ENCODE measurements at regions not wholly inside any gene's neighbourhood (a gene's known extent, or its start where the extent isn't known, plus 50 kb on each side); places are given as distances from the start of the nearest gene placed in this dataset.

DNA sequence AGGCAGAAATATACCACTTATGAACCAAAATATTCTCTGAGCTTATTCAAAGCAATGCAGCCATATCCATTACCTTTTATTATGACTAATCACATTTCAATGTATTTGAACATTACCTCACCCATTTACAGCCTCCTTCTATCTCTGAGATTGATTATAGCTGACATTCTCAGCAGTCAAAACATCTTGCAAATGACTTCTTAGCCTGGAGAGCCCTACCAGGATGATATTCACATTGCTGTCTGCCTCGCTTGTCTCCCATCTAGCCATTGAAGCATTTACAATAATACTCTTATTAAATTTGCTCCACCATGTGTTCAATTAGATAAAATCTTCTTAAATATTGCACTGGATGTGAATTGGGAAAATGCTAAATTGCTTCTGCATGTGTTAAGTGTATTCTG lies 1879.9 kb upstream of the ACO1 start:
- no peak for TF ChIP-seq CTCF (IDR thresholded peaks at IDR 0.05; ENCODE audit: low read depth, low read length)
- Histone ChIP-seq H3K9me3 (no peaks in the 10 kb centered on the region), H3K36me3 (no peaks in the 10 kb centered on the region), H3K27me3 (no peaks in the 10 kb centered on the region), H3K4me1 (peaks cover 7% of the 10 kb centered on the region), H3K4me3 (ENCODE audit: low read depth, low read length) (no peak overlapping the region)
- peak; percentile 51 for DNase-seq

DNA sequence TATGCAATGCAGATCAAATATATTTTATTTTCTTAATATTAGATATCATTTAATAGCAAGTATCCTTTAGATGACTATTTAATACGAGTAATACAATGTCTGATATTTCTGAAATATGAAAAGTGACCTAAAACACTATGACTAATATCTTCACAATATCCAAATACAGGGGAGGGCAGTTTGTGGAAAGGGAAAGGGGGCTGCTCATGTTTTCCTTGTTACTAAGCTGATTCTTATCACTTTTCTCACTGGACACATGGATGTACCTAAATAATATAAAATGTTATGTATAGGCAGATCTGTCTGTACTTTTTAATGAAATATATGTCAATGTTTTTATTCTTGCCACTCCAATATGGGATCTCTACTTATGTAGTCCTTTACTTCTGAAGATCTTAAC lies 1879.1 kb upstream of the ACO1 start:
- Histone ChIP-seq H3K36me3 (no peaks in the 10 kb centered on the region), H3K27me3 (no peaks in the 10 kb centered on the region), H3K4me1 (peaks cover 7% of the 10 kb centered on the region), H3K4me3 (ENCODE audit: low read depth, low read length) (no peak overlapping the region), H3K9me3 (no peaks in the 10 kb centered on the region)
- TF ChIP-seq CTCF (IDR thresholded peaks at IDR 0.05; ENCODE audit: low read depth, low read length), result no peak
- no peak for DNase-seq

DNA sequence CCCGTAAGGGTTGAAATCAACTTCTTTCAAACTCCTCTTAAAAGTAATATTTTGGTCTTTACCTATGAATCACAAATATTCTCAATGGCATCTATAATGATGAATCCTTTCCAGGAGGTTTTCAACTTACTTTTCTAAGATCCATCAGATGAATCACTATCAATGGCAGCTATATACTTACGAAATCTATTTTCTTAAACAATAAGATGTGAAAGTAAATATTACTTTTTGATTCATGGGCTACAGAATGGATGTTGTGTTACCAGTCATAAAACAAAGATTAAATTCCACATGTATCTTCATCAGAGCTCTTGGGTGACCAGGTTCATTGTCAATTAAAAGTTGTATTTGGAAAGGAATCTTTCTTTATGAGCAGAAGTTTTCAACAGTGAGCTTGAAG lies 1877.7 kb upstream of the ACO1 start:
- TF ChIP-seq CTCF (IDR thresholded peaks at IDR 0.05; ENCODE audit: low read depth, low read length), result no peak
- H3K36me3 ChIP-seq, result no peaks in the 10 kb centered on the region
- H3K9me3 ChIP-seq, result no peaks in the 10 kb centered on the region
- H3K4me3 ChIP-seq (ENCODE audit: low read depth, low read length), result no peak overlapping the region
- no peaks in the 10 kb centered on the region for H3K27me3 ChIP-seq
- DNase-seq, result no peak
- peaks cover 7% of the 10 kb centered on the region for H3K4me1 ChIP-seq

GRCh38 chr9:30507166-30507565 lies 1877.3 kb upstream of the ACO1 start:
- peaks cover 7% of the 10 kb centered on the region for H3K4me1 ChIP-seq
- DNase-seq, result no peak
- no peaks in the 10 kb centered on the region for H3K9me3 ChIP-seq
- no peak overlapping the region for H3K4me3 ChIP-seq (ENCODE audit: low read depth, low read length)
- no peaks in the 10 kb centered on the region for H3K27me3 ChIP-seq
- TF ChIP-seq CTCF (IDR thresholded peaks at IDR 0.05; ENCODE audit: low read depth, low read length), result no peak
- H3K36me3 ChIP-seq, result no peaks in the 10 kb centered on the region

- no peak for DNase-seq
- TF ChIP-seq CTCF (IDR thresholded peaks at IDR 0.05; ENCODE audit: low read depth, low read length), result no peak
- Histone ChIP-seq H3K9me3 (no peaks in the 10 kb centered on the region), H3K4me1 (no peaks in the 10 kb centered on the region), H3K27me3 (no peaks in the 10 kb centered on the region), H3K4me3 (ENCODE audit: low read depth, low read length) (no peak overlapping the region), H3K36me3 (no peaks in the 10 kb centered on the region)
Observed at GRCh38 chr9:30511666-30512065, 1872.8 kb upstream of the ACO1 start.

- no peak for TF ChIP-seq CTCF (IDR thresholded peaks at IDR 0.05; ENCODE audit: low read depth, low read length)
- H3K9me3 ChIP-seq, result no peaks in the 10 kb centered on the region
- no peaks in the 10 kb centered on the region for H3K4me1 ChIP-seq
- H3K27me3 ChIP-seq, result no peaks in the 10 kb centered on the region
- H3K4me3 ChIP-seq (ENCODE audit: low read depth, low read length), result no peak overlapping the region
- H3K36me3 ChIP-seq, result no peaks in the 10 kb centered on the region
- DNase-seq, result no peak
Observed at GRCh38 chr9:30519166-30519565, 1865.3 kb upstream of the ACO1 start.
